ENCODE measurements at regions not wholly inside any gene's neighbourhood (a gene's known extent, or its start where the extent isn't known, plus 50 kb on each side); places are given as distances from the start of the nearest gene placed in this dataset.

DNA sequence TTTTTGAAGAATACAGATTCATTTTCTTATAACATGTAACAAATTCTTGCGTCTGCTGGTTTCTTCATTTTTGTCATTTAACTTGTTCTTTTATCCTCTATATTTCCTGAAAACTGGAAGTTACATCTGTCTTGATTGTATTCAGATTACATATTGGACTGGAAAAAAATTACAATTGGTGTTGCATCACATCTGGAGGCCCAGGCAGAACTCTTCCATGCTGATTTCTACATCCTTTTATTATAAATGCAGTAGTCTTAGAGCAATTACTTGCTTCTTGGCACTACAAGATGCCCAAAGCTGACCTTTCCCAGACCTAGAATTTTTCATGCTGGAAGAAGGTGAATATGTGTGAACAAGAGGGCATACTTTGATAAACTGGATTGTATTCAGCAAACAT is 460.9 kb upstream of the CNTNAP2 start:
- TF ChIP-seq TAF1 (IDR thresholded peaks at IDR 0.05; ENCODE audit: borderline replicate concordance, low read depth, low read length): no peak
- TF ChIP-seq TBL1XR1 (IDR thresholded peaks at IDR 0.05; ENCODE audit: low read depth, low read length): no peak
- TF ChIP-seq POLR2A (IDR thresholded peaks at IDR 0.05; ENCODE audit: low read depth, low read length): no peak
- no peak for TF ChIP-seq POLR2AphosphoS5 (IDR thresholded peaks at IDR 0.05; ENCODE audit: low read length)
- TF ChIP-seq, protein P1, sequence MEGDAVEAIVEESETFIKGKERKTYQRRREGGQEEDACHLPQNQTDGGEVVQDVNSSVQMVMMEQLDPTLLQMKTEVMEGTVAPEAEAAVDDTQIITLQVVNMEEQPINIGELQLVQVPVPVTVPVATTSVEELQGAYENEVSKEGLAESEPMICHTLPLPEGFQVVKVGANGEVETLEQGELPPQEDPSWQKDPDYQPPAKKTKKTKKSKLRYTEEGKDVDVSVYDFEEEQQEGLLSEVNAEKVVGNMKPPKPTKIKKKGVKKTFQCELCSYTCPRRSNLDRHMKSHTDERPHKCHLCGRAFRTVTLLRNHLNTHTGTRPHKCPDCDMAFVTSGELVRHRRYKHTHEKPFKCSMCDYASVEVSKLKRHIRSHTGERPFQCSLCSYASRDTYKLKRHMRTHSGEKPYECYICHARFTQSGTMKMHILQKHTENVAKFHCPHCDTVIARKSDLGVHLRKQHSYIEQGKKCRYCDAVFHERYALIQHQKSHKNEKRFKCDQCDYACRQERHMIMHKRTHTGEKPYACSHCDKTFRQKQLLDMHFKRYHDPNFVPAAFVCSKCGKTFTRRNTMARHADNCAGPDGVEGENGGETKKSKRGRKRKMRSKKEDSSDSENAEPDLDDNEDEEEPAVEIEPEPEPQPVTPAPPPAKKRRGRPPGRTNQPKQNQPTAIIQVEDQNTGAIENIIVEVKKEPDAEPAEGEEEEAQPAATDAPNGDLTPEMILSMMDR (IDR thresholded peaks at IDR 0.05 in 2 of 3, conservative IDR thresholded peaks at IDR 0.05 in 1 of 3; ENCODE audit: control insufficient read depth in 2 of 3, extremely low read depth in 1 of 3, insufficient read depth in 1 of 3, low read depth in 3 of 3, low read length in 3 of 3): no peak
- TF ChIP-seq NRF1 (conservative IDR thresholded peaks at IDR 0.05; ENCODE audit: low read depth, low read length): no peak
- TF ChIP-seq SIX5 (IDR thresholded peaks at IDR 0.05; ENCODE audit: low read depth, low read length, severe bottlenecking): no peak
